Colonic mucosa (tissue), 4 donors: ENCODE measurements at regions not wholly inside any gene's neighbourhood (a gene's known extent, or its start where the extent isn't known, plus 50 kb on each side); places are given as distances from the start of the nearest gene placed in this dataset.

Source experiments
- DNase-seq: peaks from one replicate; pipeline ENCODE4 v3.0.0-alpha.2; 2020
- H3K27ac ChIP-seq: fragments of 200-600 bp; one replicate; pipeline ENCODE4 v1.8.0; 2021
- H3K27me3 ChIP-seq: fragments of 200-600 bp; one replicate; pipeline ENCODE4 v1.8.0; 2021
- H3K36me3 ChIP-seq: fragments of 200-600 bp; one replicate; pipeline ENCODE4 v1.8.0; 2021
- H3K4me1 ChIP-seq: fragments of 200-600 bp; one replicate; pipeline ENCODE4 v1.8.0; 2021; ENCODE audit warnings: mild to moderate bottlenecking
- H3K4me3 ChIP-seq: fragments of 200-600 bp; one replicate; pipeline ENCODE4 v1.8.0; 2021
- H3K9ac ChIP-seq, 2 donors: one replicate each; pipeline ENCODE4 v1.7.0; 2013; ENCODE audit warnings: control low read depth in 2 of 2, low read depth in 2 of 2, low read length in 2 of 2
- H3K9me3 ChIP-seq: fragments of 200-600 bp; one replicate; pipeline ENCODE4 v1.8.0; 2021
- CTCF ChIP-seq: fragments of 200-600 bp; IDR thresholded peaks from one replicate; pipeline ENCODE4 v1.8.0; 2022; ENCODE audit warnings: antibody characterized with exemption, mild to moderate bottlenecking
- intact Hi-C: fragments of 100-400 bp; cut with DNase I; formaldehyde crosslinking; loops from one replicate; pipeline ENCODE4 v1.14.1; 2022
- donor health status: healthy.
- donor health status: DM: no; HTN: no; CAD: no.
- donor health status: DM: no; HTN: no; CAD: no.

GRCh38 chr5:17014686-17015085, 78.6 kb upstream of the MYO10 start:
- TF ChIP-seq CTCF: no peak
- no peaks in the 10 kb centered on the region for H3K27me3 ChIP-seq

GRCh38 chr5:17018871-17019270, 82.8 kb upstream of the MYO10 start:
- no peaks in the 10 kb centered on the region for H3K27me3 ChIP-seq
- no peak for TF ChIP-seq CTCF
- H3K4me1 ChIP-seq: no peaks in the 10 kb centered on the region
- intact Hi-C loops: no loop called here
- H3K9ac ChIP-seq: no peak overlapping the region
- DNase-seq: no peak
- no peak overlapping the region for H3K27ac ChIP-seq
- no peak overlapping the region for H3K4me3 ChIP-seq
- no peaks in the 10 kb centered on the region for H3K9me3 ChIP-seq
- H3K36me3 ChIP-seq: no peaks in the 10 kb centered on the region

More at GRCh38 chr5:17014686-17015085, 78.6 kb upstream of the MYO10 start:
- no peak overlapping the region for H3K9ac ChIP-seq
- intact Hi-C loops: no loop called here
- DNase-seq: no peak
- H3K9me3 ChIP-seq: no peaks in the 10 kb centered on the region
- no peaks in the 10 kb centered on the region for H3K36me3 ChIP-seq
- H3K4me3 ChIP-seq: no peak overlapping the region
- no peak overlapping the region for H3K27ac ChIP-seq
- no peaks in the 10 kb centered on the region for H3K4me1 ChIP-seq

- H3K27ac ChIP-seq: no peak overlapping the region
- no peak overlapping the region for H3K9ac ChIP-seq
- H3K9me3 ChIP-seq: no peaks in the 10 kb centered on the region
- no peaks in the 10 kb centered on the region for H3K27me3 ChIP-seq
- intact Hi-C loops: no loop called here
- no peaks in the 10 kb centered on the region for H3K4me1 ChIP-seq
- H3K36me3 ChIP-seq: no peaks in the 10 kb centered on the region
- H3K4me3 ChIP-seq: no peak overlapping the region
- TF ChIP-seq CTCF: no peak
- DNase-seq: no peak
These were observed 83.2 kb upstream of the MYO10 start for GRCh38 chr5:17019324-17019723.

GRCh38 chr5:17020678-17021601, 84.9 kb upstream of the MYO10 start:
- Histone ChIP-seq H3K27ac (no peak overlapping the region), H3K9me3 (no peaks in the 10 kb centered on the region), H3K36me3 (no peaks in the 10 kb centered on the region), H3K9ac (no peak overlapping the region), H3K4me3 (no peak overlapping the region), H3K4me1 (no peaks in the 10 kb centered on the region), H3K27me3 (no peaks in the 10 kb centered on the region)
- intact Hi-C loops: no loop called here
- no peak for DNase-seq
- TF ChIP-seq CTCF: no peak

- TF ChIP-seq CTCF: no peak
- no peaks in the 10 kb centered on the region for H3K4me1 ChIP-seq
- no peak overlapping the region for H3K4me3 ChIP-seq
- intact Hi-C loops: no loop called here
- H3K9me3 ChIP-seq: no peaks in the 10 kb centered on the region
- no peaks in the 10 kb centered on the region for H3K36me3 ChIP-seq
- no peak for DNase-seq
- H3K9ac ChIP-seq: no peak overlapping the region
- no peak overlapping the region for H3K27ac ChIP-seq
- no peaks in the 10 kb centered on the region for H3K27me3 ChIP-seq
These were observed 85.5 kb upstream of the MYO10 start for GRCh38 chr5:17021602-17021932.
